CD4-positive, alpha-beta T cell treated with Interleukin-17A for 4 hours (primary cell): ENCODE measurements at regions not wholly inside any gene's neighbourhood (a gene's known extent, or its start where the extent isn't known, plus 50 kb on each side); places are given as distances from the start of the nearest gene placed in this dataset.

Experiments used
- DNase-seq: peaks from one replicate; pipeline ENCODE4 v3.0.0-alpha.2; 2020; ENCODE audit warnings: mixed read lengths

- DNase-seq = no peak
Measured at GRCh38 chr7:156475179-156475578, 165.4 kb upstream of the RNF32 start.

- no peak for DNase-seq
Measured at GRCh38 chr7:156474241-156474743, 166.3 kb upstream of the RNF32 start.

- peak; percentile 23 for DNase-seq
Measured at GRCh38 chr7:156473476-156474240, 166.9 kb upstream of the RNF32 start.

- DNase-seq = no peak
Measured at GRCh38 chr7:156472267-156472666, 168.3 kb upstream of the RNF32 start.

- DNase-seq = no peak
Measured at GRCh38 chr7:156470399-156471320, 169.9 kb upstream of the RNF32 start.

- DNase-seq = no peak
Measured at GRCh38 chr7:156466955-156467625, 173.5 kb upstream of the RNF32 start.

GRCh38 chr7:156466272-156466671, 174.3 kb upstream of the RNF32 start:
- DNase-seq = no peak

GRCh38 chr7:156465186-156465585, 175.4 kb upstream of the RNF32 start:
- no peak for DNase-seq

GRCh38 chr7:156464339-156464738, 176.2 kb upstream of the RNF32 start:
- DNase-seq = no peak

GRCh38 chr7:156463280-156463679, 177.3 kb upstream of the RNF32 start:
- no peak for DNase-seq

GRCh38 chr7:156461881-156462665, 178.5 kb upstream of the RNF32 start:
- no peak for DNase-seq

GRCh38 chr7:156460858-156461627, 179.5 kb upstream of the RNF32 start:
- DNase-seq = no peak

GRCh38 chr7:156459582-156459981, 181.0 kb upstream of the RNF32 start:
- DNase-seq = no peak

GRCh38 chr7:156459067-156459466, 181.5 kb upstream of the RNF32 start:
- no peak for DNase-seq

- no peak for DNase-seq
Measured at GRCh38 chr7:156458011-156458410, 182.6 kb upstream of the RNF32 start.

GRCh38 chr7:156456503-156457115, 184.0 kb upstream of the RNF32 start:
- no peak for DNase-seq

GRCh38 chr7:156456032-156456431, 184.5 kb upstream of the RNF32 start:
- no peak for DNase-seq

- no peak for DNase-seq
Measured at GRCh38 chr7:156450473-156450872, 190.1 kb upstream of the RNF32 start.

- no peak for DNase-seq
Measured at GRCh38 chr7:156448918-156449317, 191.7 kb upstream of the RNF32 start.

- DNase-seq = no peak
Measured at GRCh38 chr7:156446990-156447389, 193.6 kb upstream of the RNF32 start.
